GM12878 (cell line): ENCODE measurements at regions not wholly inside any gene's neighbourhood (a gene's known extent, or its start where the extent isn't known, plus 50 kb on each side); places are given as distances from the start of the nearest gene placed in this dataset.

Source experiments
- ATAC-seq: fragments of 200-7000 bp; cut with Tn5 transposase; 3 replicates; pipeline ENCODE4 v1.9.1; 2020; ENCODE audit warnings: mild to moderate bottlenecking, moderate library complexity
- BruUV-seq: library from RNA; stranded (reverse); fragments of 400-500 nt; replicated peaks from 2 replicates; lab custom pipeline; 2021; lab: Mats Ljungman, UMichigan
- CTCF ChIA-PET: fragments of 300-600 bp; sonication (Branson Sonifier 250); formaldehyde crosslinking; extraction: SDS; loops from one replicate; lab custom pipeline; 2021; ENCODE audit warnings: inconsistent platforms; lab: Yijun Ruan, JAX
- POLR2A ChIA-PET: fragments of 350-600 bp; formaldehyde crosslinking; extraction: SDS; loops from one replicate; lab custom pipeline; 2021; ENCODE audit warnings: inconsistent platforms; lab: Charles Lee
- RAD21 ChIA-PET: fragments of 300-600 bp; sonication (Branson Sonifier 250); formaldehyde crosslinking; loops from one replicate; lab custom pipeline; 2023; ENCODE audit warnings: antibody characterized with exemption; ENCODE audit not compliant: unreplicated experiment; lab: Charles Lee
- SMC1A ChIA-PET: fragments of 300-600 bp; sonication (Branson Sonifier 250); formaldehyde crosslinking; loops from one replicate; lab custom pipeline; 2023; ENCODE audit not compliant: unreplicated experiment, uncharacterized antibody; lab: Charles Lee
- DNase-seq: peaks from one replicate; pipeline ENCODE4 v3.0.0-alpha.2; 2011; ENCODE audit warnings: low read depth, low spot score
- FAIRE-seq: peaks from 3 replicates; lab custom pipeline; 2011; peaks lifted over from hg19 to GRCh38; lab: Jason Lieb, UNC
- H2AFZ ChIP-seq: 2 replicates; pipeline ENCODE4 v1.6.0; 2011; ENCODE audit warnings: low read depth, low read length, control low read depth; ENCODE audit not compliant: control insufficient read depth
- H3K27ac ChIP-seq: 2 replicates; pipeline ENCODE4 v1.5.1; 2011; ENCODE audit warnings: control low read depth; ENCODE audit not compliant: control insufficient read depth, insufficient read depth
- H3K27me3 ChIP-seq, 2 experiments: replicated peaks in 1 of 2; 2 replicates each; pipeline versions ENCODE4 v1.6.0 to v1.6.1; 2011; ENCODE audit warnings: low read length in 1 of 2; ENCODE audit not compliant: control insufficient read depth in 2 of 2, insufficient read depth in 2 of 2
- H3K36me3 ChIP-seq, 2 experiments: 2 replicates each; pipeline ENCODE4 v1.5.1; 2011; ENCODE audit warnings: low read length in 1 of 2; ENCODE audit not compliant: control insufficient read depth in 2 of 2, insufficient read depth in 2 of 2
- H3K4me1 ChIP-seq: 2 replicates; pipeline ENCODE4 v1.6.1; 2011; ENCODE audit warnings: mild to moderate bottlenecking, low read length, moderate library complexity, mixed read lengths; ENCODE audit not compliant: control insufficient read depth, insufficient read depth
- H3K4me2 ChIP-seq: 2 replicates; pipeline ENCODE4 v1.6.0; 2011; ENCODE audit warnings: control low read depth; ENCODE audit not compliant: control insufficient read depth, insufficient read depth
- H3K4me3 ChIP-seq: fragments of 200-600 bp; sonication (generic); 2 replicates; pipeline ENCODE4 v1.5.1; 2016
- H3K79me2 ChIP-seq: 2 replicates; pipeline ENCODE4 v1.6.0; 2011; ENCODE audit warnings: low read length; ENCODE audit not compliant: control insufficient read depth, insufficient read depth
- H3K9ac ChIP-seq: 2 replicates; pipeline ENCODE4 v1.8.0; 2011; ENCODE audit warnings: low read length, control low read depth, mixed read lengths; ENCODE audit not compliant: control insufficient read depth, insufficient read depth
- H3K9me3 ChIP-seq: replicated peaks from 3 replicates; pipeline ENCODE4 v1.5.1; 2011; ENCODE audit warnings: mild to moderate bottlenecking, low read length; ENCODE audit not compliant: control insufficient read depth, insufficient read depth
- H4K20me1 ChIP-seq: 2 replicates; pipeline ENCODE4 v1.6.0; 2011; ENCODE audit not compliant: control insufficient read depth, insufficient read depth
- ATF3 ChIP-seq: IDR thresholded peaks from 2 replicates; pipeline ENCODE4 v1.6.1; 2011; ENCODE audit warnings: low read depth, mild to moderate bottlenecking, low read length, moderate library complexity, borderline replicate concordance; ENCODE audit errors: extremely low read depth
- CBX3 ChIP-seq: fragments of 200-600 bp; sonication (generic); IDR thresholded peaks from 2 replicates; pipeline ENCODE4 v1.6.1; 2016; ENCODE audit warnings: low read depth, borderline replicate concordance
- CBX5 ChIP-seq: sonication (generic); IDR thresholded peaks from 2 replicates; pipeline ENCODE4 v1.6.1; 2016; ENCODE audit warnings: low read depth, moderate library complexity, mild to moderate bottlenecking, inconsistent platforms
- E2F4 ChIP-seq: IDR thresholded peaks from 2 replicates; pipeline ENCODE4 v1.6.1; 2012; ENCODE audit warnings: low read depth, low read length, improper control_type of control experiment
- EED ChIP-seq: sonication (generic); IDR thresholded peaks from 2 replicates; pipeline ENCODE4 v1.6.1; 2016; ENCODE audit warnings: antibody characterized with exemption, low read depth
- EZH2 ChIP-seq: IDR thresholded peaks from 2 replicates; pipeline ENCODE4 v1.6.1; 2012; ENCODE audit warnings: low read depth, mild to moderate bottlenecking, control low read depth, inconsistent platforms, low read length, borderline replicate concordance; ENCODE audit not compliant: control insufficient read depth
- HCFC1 ChIP-seq: fragments of 150-350 bp; IDR thresholded peaks from 2 replicates; pipeline ENCODE4 v1.6.1; 2014; ENCODE audit warnings: low read length
- NFYB ChIP-seq: IDR thresholded peaks from 2 replicates; pipeline ENCODE4 v1.6.1; 2011; ENCODE audit warnings: low read depth, mild to moderate bottlenecking, low read length, improper control_type of control experiment, moderate library complexity; ENCODE audit not compliant: insufficient read depth
- PML ChIP-seq: IDR thresholded peaks from 2 replicates; pipeline ENCODE4 v1.6.1; 2012; ENCODE audit warnings: low read length, inconsistent platforms
- RUNX3 ChIP-seq: IDR thresholded peaks from 2 replicates; pipeline ENCODE4 v1.6.1; 2012; ENCODE audit warnings: low read length, inconsistent platforms
- SREBF1 ChIP-seq: IDR thresholded peaks from 2 replicates; pipeline ENCODE4 v1.6.1; 2012; ENCODE audit warnings: mild to moderate bottlenecking, low read length
- STAT1 ChIP-seq: fragments of 450-650 bp; conservative IDR thresholded peaks from 2 replicates; pipeline ENCODE4 v1.6.1; 2014; ENCODE audit warnings: antibody characterized with exemption, mild to moderate bottlenecking
- WRNIP1 ChIP-seq: IDR thresholded peaks from 2 replicates; pipeline ENCODE4 v1.6.1; 2011; ENCODE audit warnings: low read depth, low read length, improper control_type of control experiment, borderline replicate concordance
- ZBTB4 ChIP-seq: fragments of 450-650 bp; formaldehyde crosslinking; IDR thresholded peaks from 2 replicates; pipeline ENCODE4 v1.4.0; 2022; ENCODE audit warnings: mild to moderate bottlenecking, moderate library complexity
- ZNF274 ChIP-seq: IDR thresholded peaks from one replicate; pipeline ENCODE4 v1.8.0; 2011; ENCODE audit not compliant: insufficient read length, insufficient read depth
- ZSCAN29 ChIP-seq: fragments of 450-650 bp; IDR thresholded peaks from 2 replicates; pipeline ENCODE4 v1.6.1; 2017; ENCODE audit warnings: mild to moderate bottlenecking, moderate library complexity
- WGBS: methylation state at CpG from one replicate; pipeline ENCODE4 v1.1.6; 2016; ENCODE audit warnings: low lambda C conversion rate; ENCODE audit not compliant: insufficient replicate concordance, insufficient coverage; ENCODE audit errors: missing lambda C conversion rate; 5-methylcytosine and 5-hydroxymethylcytosine counted together
- in situ Hi-C: fragments of 300-500 bp; cut with MboI; formaldehyde crosslinking; loops from 9 replicates; pipeline ENCODE4 v1.14.3; 2018; ENCODE audit warnings: mixed read lengths
- intact Hi-C: fragments of 100-400 bp; cut with micrococcal nuclease; formaldehyde crosslinking; loops from one replicate; pipeline ENCODE4 v1.14.2; 2022; ENCODE audit not compliant: unreplicated experiment

- TF ChIP-seq ATF3: no peak
- TF ChIP-seq CBX5: no peak
- TF ChIP-seq PML: no peak
- no peak for TF ChIP-seq RUNX3
- TF ChIP-seq ZNF274: no peak
- TF ChIP-seq, all 136 proteins: peak for 0
These were observed 61.4 kb upstream of the LGALSL start (continued) for GRCh38 chr2:64392529-64392928.

- ATAC-seq (no peak), DNase-seq (no peak), FAIRE-seq (no peak)
- intact Hi-C loops (no loop called here), in situ Hi-C loops (no loop called here)
- TF ChIP-seq E2F4 (no peak), NFYB (no peak), STAT1 (no peak), HCFC1 (no peak), SREBF1 (no peak), EED (no peak), EZH2 (no peak), ZBTB4 (no peak), CBX3 (no peak), ZSCAN29 (no peak), WRNIP1 (no peak)
- no peak overlapping the region for H3K4me2 ChIP-seq
- POLR2A ChIA-PET: no interaction called here
- H4K20me1 ChIP-seq: no peaks in the 10 kb centered on the region
- no peaks in the 10 kb centered on the region for H3K79me2 ChIP-seq
- no peaks in the 10 kb centered on the region for H3K36me3 ChIP-seq
- peaks cover 5% of the 10 kb centered on the region; the same call in 1 of the 2 replicates for H3K4me1 ChIP-seq
- no peak overlapping the region for H2AFZ ChIP-seq
- no peak overlapping the region for H3K27ac ChIP-seq
- WGBS: 46% methylated on average over 3 of the region's 3 CpGs
- no TSS peak for BruUV-seq
- SMC1A ChIA-PET: no interaction called here
- H3K9me3 ChIP-seq: no peaks in the 10 kb centered on the region; the same call in 2 of the 3 replicates
- H3K27me3 ChIP-seq: no peaks in the 10 kb centered on the region
- H3K9ac ChIP-seq: no peak overlapping the region
- CTCF ChIA-PET: interaction anchor here (0.7 kb wide), 1 partner anchor 95 kb away, joined by 4 read pairs; no protein-coding TSS in a partner anchor
- RAD21 ChIA-PET: no interaction called here
- H3K4me3 ChIP-seq: no peak overlapping the region
These were observed 60.5 kb upstream of the LGALSL start for GRCh38 chr2:64393383-64394010.
